GM12878 (cell line): ENCODE measurements at regions not wholly inside any gene's neighbourhood (a gene's known extent, or its start where the extent isn't known, plus 50 kb on each side); places are given as distances from the start of the nearest gene placed in this dataset.

Source experiments
- ATAC-seq: fragments of 200-7000 bp; cut with Tn5 transposase; 3 replicates; pipeline ENCODE4 v1.9.1; 2020; ENCODE audit warnings: mild to moderate bottlenecking, moderate library complexity
- BruUV-seq: library from RNA; stranded (reverse); fragments of 400-500 nt; replicated peaks from 2 replicates; lab custom pipeline; 2021; lab: Mats Ljungman, UMichigan
- CTCF ChIA-PET: fragments of 300-600 bp; sonication (Branson Sonifier 250); formaldehyde crosslinking; extraction: SDS; loops from one replicate; lab custom pipeline; 2021; ENCODE audit warnings: inconsistent platforms; lab: Yijun Ruan, JAX
- POLR2A ChIA-PET: fragments of 350-600 bp; formaldehyde crosslinking; extraction: SDS; loops from one replicate; lab custom pipeline; 2021; ENCODE audit warnings: inconsistent platforms; lab: Charles Lee
- RAD21 ChIA-PET: fragments of 300-600 bp; sonication (Branson Sonifier 250); formaldehyde crosslinking; loops from one replicate; lab custom pipeline; 2023; ENCODE audit warnings: antibody characterized with exemption; ENCODE audit not compliant: unreplicated experiment; lab: Charles Lee
- SMC1A ChIA-PET: fragments of 300-600 bp; sonication (Branson Sonifier 250); formaldehyde crosslinking; loops from one replicate; lab custom pipeline; 2023; ENCODE audit not compliant: unreplicated experiment, uncharacterized antibody; lab: Charles Lee
- DNase-seq: peaks from one replicate; pipeline ENCODE4 v3.0.0-alpha.2; 2011; ENCODE audit warnings: low read depth, low spot score
- FAIRE-seq: peaks from 3 replicates; lab custom pipeline; 2011; peaks lifted over from hg19 to GRCh38; lab: Jason Lieb, UNC
- H2AFZ ChIP-seq: 2 replicates; pipeline ENCODE4 v1.6.0; 2011; ENCODE audit warnings: low read depth, low read length, control low read depth; ENCODE audit not compliant: control insufficient read depth
- H3K27ac ChIP-seq: 2 replicates; pipeline ENCODE4 v1.5.1; 2011; ENCODE audit warnings: control low read depth; ENCODE audit not compliant: control insufficient read depth, insufficient read depth
- H3K27me3 ChIP-seq, 2 experiments: replicated peaks in 1 of 2; 2 replicates each; pipeline versions ENCODE4 v1.6.0 to v1.6.1; 2011; ENCODE audit warnings: low read length in 1 of 2; ENCODE audit not compliant: control insufficient read depth in 2 of 2, insufficient read depth in 2 of 2
- H3K36me3 ChIP-seq, 2 experiments: 2 replicates each; pipeline ENCODE4 v1.5.1; 2011; ENCODE audit warnings: low read length in 1 of 2; ENCODE audit not compliant: control insufficient read depth in 2 of 2, insufficient read depth in 2 of 2
- H3K4me1 ChIP-seq: 2 replicates; pipeline ENCODE4 v1.6.1; 2011; ENCODE audit warnings: mild to moderate bottlenecking, low read length, moderate library complexity, mixed read lengths; ENCODE audit not compliant: control insufficient read depth, insufficient read depth
- H3K4me2 ChIP-seq: 2 replicates; pipeline ENCODE4 v1.6.0; 2011; ENCODE audit warnings: control low read depth; ENCODE audit not compliant: control insufficient read depth, insufficient read depth
- H3K4me3 ChIP-seq: fragments of 200-600 bp; sonication (generic); 2 replicates; pipeline ENCODE4 v1.5.1; 2016
- H3K79me2 ChIP-seq: 2 replicates; pipeline ENCODE4 v1.6.0; 2011; ENCODE audit warnings: low read length; ENCODE audit not compliant: control insufficient read depth, insufficient read depth
- H3K9ac ChIP-seq: 2 replicates; pipeline ENCODE4 v1.8.0; 2011; ENCODE audit warnings: low read length, control low read depth, mixed read lengths; ENCODE audit not compliant: control insufficient read depth, insufficient read depth
- H3K9me3 ChIP-seq: replicated peaks from 3 replicates; pipeline ENCODE4 v1.5.1; 2011; ENCODE audit warnings: mild to moderate bottlenecking, low read length; ENCODE audit not compliant: control insufficient read depth, insufficient read depth
- H4K20me1 ChIP-seq: 2 replicates; pipeline ENCODE4 v1.6.0; 2011; ENCODE audit not compliant: control insufficient read depth, insufficient read depth
- EZH2 ChIP-seq: IDR thresholded peaks from 2 replicates; pipeline ENCODE4 v1.6.1; 2012; ENCODE audit warnings: low read depth, mild to moderate bottlenecking, control low read depth, inconsistent platforms, low read length, borderline replicate concordance; ENCODE audit not compliant: control insufficient read depth
- FOS ChIP-seq: IDR thresholded peaks from 3 replicates; pipeline ENCODE4 v1.6.1; 2011; ENCODE audit warnings: borderline replicate concordance; ENCODE audit not compliant: insufficient read length; ENCODE audit errors: extremely low read depth
- IKZF2 ChIP-seq, 2 experiments: fragments of 450-650 bp; IDR thresholded peaks; 2 replicates each; pipeline ENCODE4 v1.6.1; 2017; ENCODE audit warnings: mild to moderate bottlenecking in 2 of 2, moderate library complexity in 2 of 2
- MEF2B ChIP-seq: fragments of 450-650 bp; IDR thresholded peaks from 2 replicates; pipeline ENCODE4 v1.6.1; 2018; ENCODE audit warnings: mild to moderate bottlenecking, moderate library complexity; ENCODE audit not compliant: partially characterized antibody, poor library complexity, severe bottlenecking
- NR2F1 ChIP-seq: fragments of 450-650 bp; conservative IDR thresholded peaks from 2 replicates; pipeline ENCODE4 v1.6.1; 2017; ENCODE audit warnings: mild to moderate bottlenecking
- REST ChIP-seq: IDR thresholded peaks from 2 replicates; pipeline ENCODE4 v1.6.1; 2012; ENCODE audit warnings: mild to moderate bottlenecking, low read depth, low read length
- SMC3 ChIP-seq: IDR thresholded peaks from 2 replicates; pipeline ENCODE4 v1.6.1; 2011; ENCODE audit warnings: low read length, improper control_type of control experiment, borderline replicate concordance
- WGBS: methylation state at CpG from one replicate; pipeline ENCODE4 v1.1.6; 2016; ENCODE audit warnings: low lambda C conversion rate; ENCODE audit not compliant: insufficient replicate concordance, insufficient coverage; ENCODE audit errors: missing lambda C conversion rate; 5-methylcytosine and 5-hydroxymethylcytosine counted together
- in situ Hi-C: fragments of 300-500 bp; cut with MboI; formaldehyde crosslinking; loops from 9 replicates; pipeline ENCODE4 v1.14.3; 2018; ENCODE audit warnings: mixed read lengths
- intact Hi-C: fragments of 100-400 bp; cut with micrococcal nuclease; formaldehyde crosslinking; loops from one replicate; pipeline ENCODE4 v1.14.2; 2022; ENCODE audit not compliant: unreplicated experiment
- TF ChIP-seq, protein P1 (sequence below): fragments of 450-650 bp; IDR thresholded peaks from 2 replicates; pipeline ENCODE4 v1.6.1; 2017; ENCODE audit warnings: low read depth, mild to moderate bottlenecking, moderate library complexity

DNA sequence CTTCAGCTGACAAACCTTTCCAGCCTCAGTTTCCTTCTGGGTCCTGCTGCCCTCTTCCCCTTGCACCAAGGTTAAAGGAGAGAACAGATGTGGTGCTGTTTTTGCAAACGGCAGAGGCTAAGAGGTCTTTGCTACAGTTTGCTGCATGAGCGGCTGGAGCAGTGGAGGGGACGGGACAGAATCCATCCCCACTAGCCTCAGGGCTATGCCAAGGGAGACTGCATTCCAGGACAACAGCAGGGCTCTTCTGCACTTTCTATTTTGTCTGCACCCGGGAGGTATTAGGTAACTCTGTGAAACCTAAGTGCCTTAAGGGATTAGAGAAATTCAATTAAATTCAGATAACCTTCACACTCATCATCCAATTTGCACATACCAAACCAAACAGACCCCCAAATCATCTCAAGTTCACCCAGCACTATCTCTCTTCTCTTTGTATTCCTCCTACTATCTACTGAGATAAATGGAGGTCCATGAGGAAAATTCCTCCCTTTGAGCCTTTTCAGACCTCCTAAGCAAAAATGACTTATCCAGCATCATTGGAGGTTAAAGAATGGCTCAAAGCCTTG lies 103.8 kb upstream of the VRK1 start:
- in situ Hi-C loops = no loop called here
- Histone ChIP-seq H3K79me2 (no peaks in the 10 kb centered on the region), H3K4me1 (peaks cover 3% of the 10 kb centered on the region; the same call in 1 of the 2 replicates), H4K20me1 (no peaks in the 10 kb centered on the region), H3K4me2 (no peak overlapping the region), H3K9ac (no peak overlapping the region), H3K9me3 (no peaks in the 10 kb centered on the region), H2AFZ (no peak overlapping the region), H3K27ac (no peak overlapping the region), H3K27me3 (no peaks in the 10 kb centered on the region), H3K4me3 (no peak overlapping the region), H3K36me3 (no peaks in the 10 kb centered on the region)
- 44% methylated on average over 4 of the region's 4 CpGs for WGBS
- no peak for FAIRE-seq
- RAD21 ChIA-PET = no interaction called here
- no TSS peak for BruUV-seq
- POLR2A ChIA-PET = no interaction called here
- intact Hi-C loops = no loop called here
- no peak for ATAC-seq
- SMC1A ChIA-PET = no interaction called here
- CTCF ChIA-PET = no interaction called here
- TF ChIP-seq IKZF2 (IDR thresholded peaks at IDR 0.05) = no peak
- DNase-seq = no peak

DNA sequence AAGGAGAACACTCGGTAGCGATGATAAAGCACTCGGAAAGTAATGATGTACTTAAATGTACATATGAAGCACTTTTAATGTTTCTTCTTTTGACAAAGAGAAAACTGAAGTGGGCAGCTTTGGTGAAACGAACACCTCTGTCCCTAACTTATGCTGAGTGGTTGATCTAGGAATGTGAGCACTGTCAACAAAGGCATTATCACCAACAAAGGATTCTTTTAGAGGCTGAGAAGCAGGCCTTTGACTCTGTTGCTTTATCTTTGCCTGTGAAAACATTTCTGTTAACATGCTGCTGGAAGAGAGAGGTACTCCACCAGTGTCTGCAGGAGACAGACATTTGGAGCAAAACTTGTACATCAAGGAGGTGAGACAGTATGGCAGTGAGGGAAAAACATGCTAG lies 103.2 kb upstream of the VRK1 start:
- H3K9ac ChIP-seq = no peak overlapping the region
- peaks cover 9% of the 10 kb centered on the region for H3K4me1 ChIP-seq
- 75% methylated on average over 4 of the region's 4 CpGs for WGBS
- ChIA-PET CTCF (interaction anchor here (0.6 kb wide), 1 partner anchor 434 kb away, joined by 3 read pairs; no protein-coding TSS in a partner anchor), RAD21 (no interaction called here), POLR2A (interaction anchor here (0.5 kb wide), 1 partner anchor 115 kb away, joined by 3 read pairs; no protein-coding TSS in a partner anchor), SMC1A (interaction anchor here (1.5 kb wide), 1 partner anchor 47 kb away, joined by 4 read pairs; no protein-coding TSS in a partner anchor)
- no peaks in the 10 kb centered on the region for H4K20me1 ChIP-seq
- DNase-seq = no peak
- in situ Hi-C loops (no loop called here), intact Hi-C loops (no loop called here)
- H3K4me2 ChIP-seq = no peak overlapping the region
- no peak for ATAC-seq
- no peaks in the 10 kb centered on the region for H3K79me2 ChIP-seq
- H2AFZ ChIP-seq = no peak overlapping the region
- BruUV-seq = no TSS peak
- FAIRE-seq = no peak
- TF ChIP-seq SMC3 = no peak
- TF ChIP-seq, protein P1, sequence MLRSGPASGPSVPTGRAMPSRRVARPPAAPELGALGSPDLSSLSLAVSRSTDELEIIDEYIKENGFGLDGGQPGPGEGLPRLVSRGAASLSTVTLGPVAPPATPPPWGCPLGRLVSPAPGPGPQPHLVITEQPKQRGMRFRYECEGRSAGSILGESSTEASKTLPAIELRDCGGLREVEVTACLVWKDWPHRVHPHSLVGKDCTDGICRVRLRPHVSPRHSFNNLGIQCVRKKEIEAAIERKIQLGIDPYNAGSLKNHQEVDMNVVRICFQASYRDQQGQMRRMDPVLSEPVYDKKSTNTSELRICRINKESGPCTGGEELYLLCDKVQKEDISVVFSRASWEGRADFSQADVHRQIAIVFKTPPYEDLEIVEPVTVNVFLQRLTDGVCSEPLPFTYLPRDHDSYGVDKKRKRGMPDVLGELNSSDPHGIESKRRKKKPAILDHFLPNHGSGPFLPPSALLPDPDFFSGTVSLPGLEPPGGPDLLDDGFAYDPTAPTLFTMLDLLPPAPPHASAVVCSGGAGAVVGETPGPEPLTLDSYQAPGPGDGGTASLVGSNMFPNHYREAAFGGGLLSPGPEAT = no peak
- TF ChIP-seq MEF2B = no peak
- no peak for TF ChIP-seq EZH2
- TF ChIP-seq FOS = no peak
- no peak for TF ChIP-seq REST
- no peak for TF ChIP-seq NR2F1
- H3K4me3 ChIP-seq = no peak overlapping the region
- H3K9me3 ChIP-seq = no peaks in the 10 kb centered on the region
- no peaks in the 10 kb centered on the region for H3K36me3 ChIP-seq
- H3K27me3 ChIP-seq = no peaks in the 10 kb centered on the region
- H3K27ac ChIP-seq = no peak overlapping the region
